NCI-H2171 (cell line): ENCODE measurements at regions not wholly inside any gene's neighbourhood (a gene's known extent, or its start where the extent isn't known, plus 50 kb on each side); places are given as distances from the start of the nearest gene placed in this dataset.
"Not testable (repeated sequence)": the region's sequence is repeated elsewhere in the genome, so short reads cannot be mapped to it uniquely, and the experiment has no call there.

ENCODE experiments used
- DNase-seq: peaks from one replicate; lab custom pipeline; 2025; lab: John Stamatoyannopoulos, UW

GRCh38 chr13:44704811-44705210 lies 128.7 kb upstream of the TSC22D1 start:
- DNase-seq, result not testable (repeated sequence)

- DNase-seq, result no peak
Measured at GRCh38 chr13:44703371-44703770, 127.2 kb upstream of the TSC22D1 start.

GRCh38 chr13:44698066-44698465 lies 121.9 kb upstream of the TSC22D1 start:
- no peak for DNase-seq

GRCh38 chr13:44697058-44697457 lies 120.9 kb upstream of the TSC22D1 start:
- DNase-seq, result no peak

GRCh38 chr13:44695520-44695919 lies 119.4 kb upstream of the TSC22D1 start:
- no peak for DNase-seq

GRCh38 chr13:44694842-44695241 lies 118.7 kb upstream of the TSC22D1 start:
- no peak for DNase-seq

- DNase-seq, result no peak
Measured at GRCh38 chr13:44694291-44694690, 118.2 kb upstream of the TSC22D1 start.

GRCh38 chr13:44693156-44693764 lies 117.1 kb upstream of the TSC22D1 start:
- no peak for DNase-seq

GRCh38 chr13:44692173-44692713 lies 116.1 kb upstream of the TSC22D1 start:
- no peak for DNase-seq

GRCh38 chr13:44690376-44690775 lies 114.2 kb upstream of the TSC22D1 start:
- DNase-seq, result no peak

GRCh38 chr13:44688652-44689051 lies 112.5 kb upstream of the TSC22D1 start:
- no peak for DNase-seq

GRCh38 chr13:44686531-44686934 lies 110.4 kb upstream of the TSC22D1 start:
- no peak for DNase-seq

GRCh38 chr13:44685641-44686040 lies 109.5 kb upstream of the TSC22D1 start:
- no peak for DNase-seq

- not testable (repeated sequence) for DNase-seq
Measured at GRCh38 chr13:44682416-44682815, 106.3 kb upstream of the TSC22D1 start.

GRCh38 chr13:44680746-44681355 lies 104.7 kb upstream of the TSC22D1 start:
- no peak for DNase-seq

- DNase-seq, result no peak
Measured at GRCh38 chr13:44679597-44679996, 103.5 kb upstream of the TSC22D1 start.

- no peak for DNase-seq
Measured at GRCh38 chr13:44678197-44678596, 102.1 kb upstream of the TSC22D1 start.

- DNase-seq, result no peak
Measured at GRCh38 chr13:44676534-44676933, 100.4 kb upstream of the TSC22D1 start.

- no peak for DNase-seq
Measured at GRCh38 chr13:44669534-44669933, 93.4 kb upstream of the TSC22D1 start.

GRCh38 chr13:44668688-44669087 lies 92.6 kb upstream of the TSC22D1 start:
- no peak for DNase-seq

GRCh38 chr13:44667943-44668342 lies 91.8 kb upstream of the TSC22D1 start:
- no peak for DNase-seq

GRCh38 chr13:44666538-44666937 lies 90.4 kb upstream of the TSC22D1 start:
- DNase-seq, result not testable (repeated sequence)

- no peak for DNase-seq
Measured at GRCh38 chr13:44664308-44664707, 88.2 kb upstream of the TSC22D1 start.

GRCh38 chr13:44662515-44662914 lies 86.4 kb upstream of the TSC22D1 start:
- DNase-seq, result no peak
